HG03342 (cell line): ENCODE measurements at regions not wholly inside any gene's neighbourhood (a gene's known extent, or its start where the extent isn't known, plus 50 kb on each side); places are given as distances from the start of the nearest gene placed in this dataset.

ENCODE experiments used
- ATAC-seq: cut with Tn5 transposase; IDR thresholded peaks from one replicate; pipeline ENCODE4 v1.9.1; 2021; ENCODE audit warnings: mild to moderate bottlenecking, moderate library complexity; ENCODE audit not compliant: unreplicated experiment

DNA sequence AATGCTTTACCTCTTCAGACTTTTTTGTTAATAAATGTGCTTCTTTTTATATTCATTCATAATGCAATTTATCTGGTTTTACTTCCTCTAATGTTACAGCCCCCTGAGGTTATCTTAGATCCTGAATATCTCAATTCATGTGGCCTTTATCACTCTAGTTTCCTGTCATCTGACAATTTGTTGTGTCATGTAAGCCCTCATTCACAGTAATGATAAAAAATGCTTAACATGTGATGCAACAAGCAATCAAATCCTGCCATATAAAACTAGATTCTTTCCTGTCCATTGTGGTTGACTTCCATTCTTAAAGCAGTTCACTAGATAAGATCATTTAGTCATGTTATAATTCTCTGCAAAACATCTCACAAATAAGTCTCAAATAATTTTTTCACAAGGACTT lies 991.2 kb upstream of the ACO1 start:
- ATAC-seq = no peak

DNA sequence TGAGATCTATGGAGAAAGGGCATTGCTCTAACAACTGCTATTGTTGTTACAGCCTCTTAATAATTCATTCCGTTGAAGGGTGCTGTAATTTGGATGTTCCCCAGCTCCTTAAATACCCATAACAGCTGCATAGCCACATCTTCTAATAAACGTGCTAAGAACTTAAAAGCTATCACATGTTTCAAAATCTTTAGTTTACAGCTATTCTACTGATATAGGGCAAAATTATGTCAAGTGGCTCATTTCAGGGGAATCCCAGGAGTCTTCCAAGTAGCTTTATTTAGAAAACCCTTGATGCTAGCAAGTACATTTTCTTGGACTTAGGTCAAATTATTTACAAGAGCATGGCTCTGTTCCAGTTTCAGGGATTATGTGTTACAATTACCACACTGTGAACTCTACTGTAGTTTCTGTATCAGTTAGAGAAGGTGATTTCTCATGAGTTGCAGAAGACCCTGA lies 990.4 kb upstream of the ACO1 start:
- peak; percentile 49 for ATAC-seq

DNA sequence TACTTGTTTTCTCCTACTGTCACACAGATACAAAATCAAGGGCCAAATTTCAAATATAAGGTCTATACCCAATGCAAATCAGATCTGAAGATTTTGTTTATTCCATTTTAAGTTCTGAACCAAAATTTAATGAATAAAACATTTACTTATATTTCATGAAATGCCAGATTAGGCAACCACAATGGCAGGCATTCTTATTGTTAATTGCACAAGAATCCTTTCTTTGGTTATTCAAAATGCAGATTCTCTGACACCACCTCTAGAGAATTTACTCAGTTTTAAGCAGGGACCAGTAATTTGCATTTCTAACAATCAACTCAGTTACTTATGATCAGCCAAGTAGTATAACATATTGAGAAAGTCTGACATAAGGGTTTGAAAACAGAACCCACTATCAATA lies 972.4 kb upstream of the ACO1 start:
- ATAC-seq = no peak

- ATAC-seq = no peak
Observed at GRCh38 chr9:31415164-31415563, 969.3 kb upstream of the ACO1 start.

DNA sequence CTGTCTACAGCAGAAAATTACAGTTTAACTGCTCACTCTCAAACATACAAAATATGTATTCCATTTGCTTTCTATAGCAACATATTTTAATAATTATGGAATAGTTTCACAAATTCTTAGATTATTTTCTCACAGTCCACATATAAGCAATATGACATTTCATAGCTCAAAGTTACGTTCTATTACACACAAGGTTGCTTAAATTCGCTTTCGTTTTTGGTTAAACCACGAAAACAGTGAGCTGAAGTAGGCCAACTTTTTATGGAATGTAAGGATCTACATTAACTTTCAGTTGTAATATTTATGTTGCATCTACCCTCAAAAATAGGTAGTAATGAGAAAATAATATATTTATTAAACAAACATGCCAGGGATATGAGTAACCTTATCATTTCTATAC lies 966.0 kb upstream of the ACO1 start:
- no peak for ATAC-seq

DNA sequence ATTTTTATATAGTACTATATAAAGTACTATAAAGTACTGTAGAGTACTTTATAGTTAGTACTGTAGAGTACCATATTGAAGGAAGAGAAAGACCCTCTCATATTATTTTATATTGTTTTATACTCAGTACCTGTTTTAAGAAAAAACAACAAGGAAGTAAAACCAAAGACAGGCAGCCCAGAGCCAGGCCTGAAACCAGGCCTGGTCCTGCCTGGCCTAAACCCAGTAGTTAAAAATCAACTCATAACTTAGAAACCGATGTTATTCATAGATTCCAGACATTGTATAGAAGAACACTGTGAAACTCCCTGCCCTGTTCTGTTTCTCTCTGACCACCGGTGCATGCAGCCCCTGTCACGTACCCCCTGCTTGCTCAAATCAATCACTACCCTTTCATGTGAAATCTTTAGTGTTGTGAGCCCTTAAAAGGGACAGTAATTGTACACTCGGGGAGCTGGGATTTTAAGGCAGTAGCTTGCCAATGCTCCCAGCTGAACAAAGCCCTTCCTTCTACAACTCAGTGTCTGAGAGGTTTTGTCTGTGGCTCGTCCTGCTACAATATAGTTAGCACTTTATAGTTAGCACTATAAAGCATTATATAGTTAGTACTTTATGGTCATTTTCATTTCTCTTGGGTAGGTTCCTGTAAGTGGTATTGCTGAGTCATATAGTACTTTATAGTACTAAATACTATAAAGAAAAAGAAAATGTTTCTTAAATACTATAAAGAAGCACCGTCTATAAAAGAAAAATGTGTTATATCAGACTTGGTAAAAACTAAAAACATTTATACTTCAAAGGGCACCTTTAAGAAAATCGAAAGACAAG lies 940.6 kb upstream of the ACO1 start:
- ATAC-seq = peak; percentile 78

GRCh38 chr9:31445357-31445756 lies 939.1 kb upstream of the ACO1 start:
- ATAC-seq = no peak

- ATAC-seq = peak; percentile 90
Observed at GRCh38 chr9:31445960-31446359, 938.5 kb upstream of the ACO1 start.

DNA sequence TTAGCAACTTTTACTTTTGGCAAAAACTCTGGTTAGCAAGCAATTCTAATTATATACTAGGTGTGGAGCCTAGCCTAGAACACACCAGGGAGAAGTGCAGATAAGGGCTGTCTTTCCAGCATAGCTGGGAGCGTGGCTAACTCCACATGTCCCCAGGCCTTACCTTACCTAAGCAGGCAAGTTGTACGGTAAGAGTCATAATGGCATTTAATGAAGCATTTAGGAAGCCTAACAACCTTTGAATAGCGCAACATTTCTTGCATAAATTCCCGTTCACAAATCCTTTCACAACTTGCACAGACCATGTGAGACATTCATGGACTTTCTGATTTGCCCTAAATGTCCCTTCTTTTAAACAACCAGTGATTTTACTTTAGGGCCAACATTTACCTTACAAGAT lies 917.4 kb upstream of the ACO1 start:
- ATAC-seq = no peak

DNA sequence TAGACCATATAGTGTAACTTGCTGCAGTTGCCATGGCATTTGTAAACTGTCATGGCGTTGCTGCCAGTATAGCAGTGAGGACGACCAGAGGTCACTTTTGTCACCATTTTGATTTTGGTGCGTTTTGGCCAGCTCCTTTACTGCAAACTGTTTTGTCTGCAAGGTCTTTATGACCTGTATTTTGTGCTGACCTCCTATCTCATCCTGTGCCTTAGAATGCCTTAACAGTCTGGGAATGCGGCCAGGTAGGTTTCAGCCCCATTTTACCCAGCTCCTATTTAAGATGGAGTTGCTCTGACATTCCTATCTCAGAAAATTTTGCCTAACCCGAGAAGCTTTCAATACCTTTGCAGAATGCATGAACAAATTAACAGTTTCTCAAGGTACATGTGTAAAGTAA lies 914.4 kb upstream of the ACO1 start:
- no peak for ATAC-seq

DNA sequence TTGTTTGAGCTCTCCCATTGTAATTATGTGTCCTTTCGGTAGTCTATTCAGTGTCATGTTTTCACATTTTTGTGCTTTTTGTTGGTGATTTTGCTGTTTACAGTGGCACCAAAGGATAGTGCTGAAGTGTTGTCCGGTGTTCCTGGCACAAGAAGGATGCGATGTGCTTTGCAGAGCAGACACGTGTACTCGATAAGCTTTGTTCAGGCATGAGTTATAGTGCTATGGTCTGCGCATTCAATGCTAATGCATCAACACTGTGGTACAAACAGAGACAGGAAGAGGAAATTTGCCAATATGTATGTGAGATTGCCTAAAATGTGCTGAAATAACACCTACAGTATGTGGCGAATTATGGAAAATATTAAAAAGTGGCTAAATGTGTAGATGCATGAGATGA lies 913.4 kb upstream of the ACO1 start:
- ATAC-seq = no peak

DNA sequence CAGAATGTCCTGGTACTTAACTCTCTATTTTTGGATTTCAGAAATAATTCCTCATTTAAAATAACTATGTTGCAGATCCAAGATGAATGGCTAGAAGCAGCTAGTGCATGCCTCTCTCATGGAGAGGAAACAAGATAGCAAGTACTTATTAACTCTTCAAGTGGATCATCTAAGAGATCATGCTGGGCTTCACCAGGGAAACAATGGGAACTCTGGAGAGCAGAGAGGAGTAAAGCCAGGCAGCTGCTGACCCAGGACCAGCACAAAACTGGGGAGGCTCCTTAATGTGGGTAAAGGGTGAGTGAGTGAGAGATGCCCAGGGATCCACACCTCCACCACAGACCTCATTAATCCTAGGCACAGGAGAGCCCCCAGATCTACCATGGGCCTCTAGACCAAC lies 897.8 kb upstream of the ACO1 start:
- ATAC-seq = no peak

GRCh38 chr9:31490551-31491106 lies 893.8 kb upstream of the ACO1 start:
- ATAC-seq = no peak

DNA sequence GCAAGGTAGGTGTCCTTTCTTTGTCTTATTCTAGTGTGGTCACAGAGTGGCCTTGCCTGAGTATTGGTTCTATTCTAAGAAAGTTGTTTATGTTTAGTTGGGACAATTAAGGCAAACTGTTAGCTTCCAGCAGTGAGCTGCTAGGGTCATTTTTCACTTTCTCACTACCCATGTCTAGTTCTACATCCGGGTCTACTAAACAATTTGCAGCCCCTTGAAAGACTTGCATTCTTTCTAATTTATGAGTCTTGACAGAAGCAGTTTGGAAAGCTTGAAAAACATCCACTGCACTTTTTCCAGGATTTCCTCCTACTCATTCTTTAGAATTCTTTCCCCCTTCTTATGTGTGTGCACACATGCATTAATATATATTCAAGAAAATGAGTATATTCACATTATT lies 892.2 kb upstream of the ACO1 start:
- ATAC-seq = no peak

- no peak for ATAC-seq
Observed at GRCh38 chr9:31500422-31500821, 884.0 kb upstream of the ACO1 start.

DNA sequence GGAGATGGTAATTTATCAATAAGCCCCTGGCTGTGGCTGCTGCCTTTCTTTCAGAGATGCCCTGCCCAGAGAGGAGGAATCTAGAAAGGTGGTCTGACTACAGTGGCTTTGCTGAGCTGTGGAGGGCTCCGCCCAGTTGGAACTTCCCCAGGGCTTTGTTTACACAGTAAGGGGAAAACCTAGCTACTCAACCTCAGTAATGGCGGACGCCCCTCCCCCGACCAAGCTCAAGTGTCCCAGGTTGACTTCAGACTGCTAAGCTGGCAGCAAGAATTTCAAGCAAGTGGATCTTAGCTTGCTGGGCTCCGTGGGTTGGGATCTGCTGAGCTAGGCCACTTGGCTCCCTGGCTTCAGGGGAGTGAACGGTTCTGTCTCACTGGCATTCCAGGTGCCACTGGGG lies 865.4 kb upstream of the ACO1 start:
- peak; percentile 83 for ATAC-seq

DNA sequence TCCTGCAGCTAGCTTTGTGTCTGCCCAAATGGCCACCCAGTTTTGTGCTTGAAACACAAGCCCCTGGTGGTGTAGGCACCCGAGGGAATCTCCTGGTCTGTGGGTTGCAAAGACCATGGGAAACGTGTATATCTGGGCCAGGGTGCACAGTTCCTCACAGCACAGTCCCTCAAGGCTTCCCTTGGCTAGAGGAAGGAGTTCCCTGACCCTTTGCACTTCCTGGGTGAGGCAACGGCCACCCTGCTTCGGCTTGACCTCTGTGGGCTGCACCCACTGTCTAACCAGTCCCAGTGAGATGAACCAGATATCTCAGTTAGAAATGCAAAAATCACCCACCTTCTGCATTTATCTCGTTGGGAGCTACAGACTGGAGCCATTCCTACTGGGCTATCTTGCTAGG lies 865.0 kb upstream of the ACO1 start:
- no peak for ATAC-seq

GRCh38 chr9:31519826-31520225 lies 864.6 kb upstream of the ACO1 start:
- ATAC-seq = no peak

DNA sequence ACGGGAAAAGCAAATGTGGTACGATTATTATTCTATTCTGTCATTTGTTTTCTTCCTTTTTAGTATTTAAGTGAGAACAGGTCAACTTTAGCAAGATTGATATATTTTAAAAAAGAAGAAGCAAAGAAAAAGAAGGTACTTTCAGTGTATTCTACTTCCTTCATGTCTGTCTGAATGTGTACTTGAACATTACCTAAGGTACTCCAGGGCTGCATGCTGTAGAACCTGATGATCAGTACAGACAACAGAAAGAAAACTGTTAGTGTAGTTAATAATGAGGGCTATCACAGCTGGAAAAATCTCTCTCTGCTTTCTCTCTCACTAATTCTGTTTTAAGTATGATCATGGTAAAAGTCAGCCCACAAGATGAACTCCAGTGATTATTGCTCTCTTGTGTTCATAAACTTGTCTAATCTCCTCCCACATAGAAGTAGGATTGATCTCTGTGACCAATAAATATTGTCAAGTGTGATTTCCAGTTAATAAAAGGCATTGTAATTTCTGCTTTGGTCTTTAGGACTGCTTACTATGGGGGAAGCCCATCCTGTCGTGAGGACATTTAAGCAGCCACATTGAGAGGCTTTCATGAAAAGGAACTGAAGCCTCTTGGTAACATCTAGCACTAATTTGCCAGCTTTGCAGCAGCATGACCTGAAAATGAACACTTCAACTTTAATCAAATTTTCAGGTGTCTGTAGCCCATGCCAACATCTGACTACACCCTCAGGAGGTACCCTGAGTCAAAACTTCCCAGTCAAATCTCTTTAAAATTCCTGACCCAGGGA lies 864.0 kb upstream of the ACO1 start:
- peak; percentile 50 for ATAC-seq

GRCh38 chr9:31535651-31536050 lies 848.8 kb upstream of the ACO1 start:
- ATAC-seq = no peak

GRCh38 chr9:31536471-31536870 lies 848.0 kb upstream of the ACO1 start:
- no peak for ATAC-seq

DNA sequence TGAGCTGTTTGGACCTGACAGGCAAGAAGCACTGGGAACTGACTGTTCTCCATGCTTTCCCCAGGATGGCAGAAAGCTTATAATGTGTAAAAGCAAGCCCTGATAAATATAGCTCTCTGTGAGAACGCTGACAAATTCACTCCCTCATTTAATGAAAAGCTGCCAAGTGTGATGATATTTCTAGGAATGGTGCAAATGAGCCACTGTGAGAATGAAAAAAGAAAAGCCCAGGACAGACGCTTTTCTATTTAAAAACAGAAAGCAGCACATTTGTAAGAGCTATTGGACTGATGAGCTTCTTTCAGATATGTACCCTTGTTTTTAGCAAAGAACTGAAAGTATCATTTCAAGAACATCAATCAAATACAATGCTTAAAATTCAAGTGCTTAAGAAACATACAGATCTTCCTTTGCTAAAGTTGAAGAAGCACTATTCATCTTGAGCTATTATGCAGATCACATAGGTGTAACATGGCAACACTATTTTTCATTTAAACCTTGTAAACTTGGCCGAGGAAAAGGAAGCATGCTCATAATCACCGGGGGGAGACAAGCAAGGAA lies 842.6 kb upstream of the ACO1 start:
- ATAC-seq = no peak
